ENCODE measurements at regions not wholly inside any gene's neighbourhood (a gene's known extent, or its start where the extent isn't known, plus 50 kb on each side); places are given as distances from the start of the nearest gene placed in this dataset.

DNA sequence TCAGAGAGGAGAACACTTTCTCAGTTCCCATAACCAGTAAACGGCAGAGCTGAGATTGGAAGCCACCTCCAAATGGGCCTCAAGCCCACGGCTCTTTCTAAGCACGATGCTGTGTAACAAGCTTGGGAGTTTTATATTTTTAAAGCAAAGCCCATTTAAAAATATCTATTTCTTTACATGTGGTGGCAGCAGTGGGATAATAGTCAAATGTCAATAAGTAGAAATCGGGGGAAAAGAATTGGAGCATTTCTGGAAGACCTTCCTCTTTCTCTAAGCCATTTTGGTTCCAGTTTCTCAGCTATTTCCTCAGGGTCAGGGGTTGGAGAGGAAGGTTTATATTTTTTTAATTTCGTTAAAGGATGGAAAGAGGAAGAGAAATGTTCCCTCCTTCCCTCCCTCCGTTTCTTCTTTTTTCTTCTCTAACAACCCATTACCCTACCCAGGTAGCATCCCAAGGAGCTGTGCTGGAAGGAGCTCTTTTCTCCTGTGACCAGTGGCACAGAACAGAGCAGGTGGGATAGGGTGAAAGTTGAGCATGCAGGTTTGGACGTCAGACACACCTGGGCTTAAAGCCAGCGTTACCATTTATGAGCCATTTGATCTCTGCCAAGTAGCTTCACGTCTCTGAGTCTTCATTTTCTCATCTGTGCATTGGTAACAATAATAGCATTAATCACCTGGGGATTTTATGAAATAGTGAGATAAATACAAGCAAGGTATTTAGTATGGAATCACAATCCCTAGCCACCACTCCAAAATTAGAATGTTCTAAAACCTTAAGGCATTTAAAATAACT is 515.7 kb downstream of the RPS24 start:
- DNase-seq (ENCODE audit: low read depth), result no peak
- TF ChIP-seq, protein P1, sequence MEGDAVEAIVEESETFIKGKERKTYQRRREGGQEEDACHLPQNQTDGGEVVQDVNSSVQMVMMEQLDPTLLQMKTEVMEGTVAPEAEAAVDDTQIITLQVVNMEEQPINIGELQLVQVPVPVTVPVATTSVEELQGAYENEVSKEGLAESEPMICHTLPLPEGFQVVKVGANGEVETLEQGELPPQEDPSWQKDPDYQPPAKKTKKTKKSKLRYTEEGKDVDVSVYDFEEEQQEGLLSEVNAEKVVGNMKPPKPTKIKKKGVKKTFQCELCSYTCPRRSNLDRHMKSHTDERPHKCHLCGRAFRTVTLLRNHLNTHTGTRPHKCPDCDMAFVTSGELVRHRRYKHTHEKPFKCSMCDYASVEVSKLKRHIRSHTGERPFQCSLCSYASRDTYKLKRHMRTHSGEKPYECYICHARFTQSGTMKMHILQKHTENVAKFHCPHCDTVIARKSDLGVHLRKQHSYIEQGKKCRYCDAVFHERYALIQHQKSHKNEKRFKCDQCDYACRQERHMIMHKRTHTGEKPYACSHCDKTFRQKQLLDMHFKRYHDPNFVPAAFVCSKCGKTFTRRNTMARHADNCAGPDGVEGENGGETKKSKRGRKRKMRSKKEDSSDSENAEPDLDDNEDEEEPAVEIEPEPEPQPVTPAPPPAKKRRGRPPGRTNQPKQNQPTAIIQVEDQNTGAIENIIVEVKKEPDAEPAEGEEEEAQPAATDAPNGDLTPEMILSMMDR (IDR thresholded peaks at IDR 0.05; ENCODE audit: insufficient read depth, low read depth, low read length, missing control alignments), result no peak
- no peak overlapping the region for H3K4me3 ChIP-seq (ENCODE audit: low read depth, low read length)

GRCh38 chr10:78550090-78550489 is 516.4 kb downstream of the RPS24 start:
- TF ChIP-seq, protein P1 (IDR thresholded peaks at IDR 0.05; ENCODE audit: insufficient read depth, low read depth, low read length, missing control alignments), result no peak
- H3K4me3 ChIP-seq (ENCODE audit: low read depth, low read length), result no peak overlapping the region
- DNase-seq (ENCODE audit: low read depth), result no peak

GRCh38 chr10:78550716-78551115 is 517.1 kb downstream of the RPS24 start:
- no peak for DNase-seq (ENCODE audit: low read depth)
- TF ChIP-seq, protein P1 (IDR thresholded peaks at IDR 0.05; ENCODE audit: insufficient read depth, low read depth, low read length, missing control alignments), result no peak
- no peak overlapping the region for H3K4me3 ChIP-seq (ENCODE audit: low read depth, low read length)

GRCh38 chr10:78551184-78552005 is 517.4 kb upstream of the ZMIZ1 start:
- H3K4me3 ChIP-seq (ENCODE audit: low read depth, low read length), result no peak overlapping the region
- DNase-seq (ENCODE audit: low read depth), result no peak
- TF ChIP-seq, protein P1 (IDR thresholded peaks at IDR 0.05; ENCODE audit: insufficient read depth, low read depth, low read length, missing control alignments), result no peak

- TF ChIP-seq, protein P1 (IDR thresholded peaks at IDR 0.05; ENCODE audit: insufficient read depth, low read depth, low read length, missing control alignments), result no peak
- DNase-seq (ENCODE audit: low read depth), result no peak
Observed at GRCh38 chr10:78552261-78552811, 516.4 kb upstream of the ZMIZ1 start.

GRCh38 chr10:78553792-78554191 is 515.0 kb upstream of the ZMIZ1 start:
- no peak for DNase-seq (ENCODE audit: low read depth)
- H3K4me3 ChIP-seq (ENCODE audit: low read depth, low read length), result no peak overlapping the region
- TF ChIP-seq, protein P1 (IDR thresholded peaks at IDR 0.05; ENCODE audit: insufficient read depth, low read depth, low read length, missing control alignments), result no peak

More at GRCh38 chr10:78552261-78552811, 516.4 kb upstream of the ZMIZ1 start:
- H3K4me3 ChIP-seq (ENCODE audit: low read depth, low read length), result no peak overlapping the region

Data from GM12865 (cell line).